ENCODE measurements at regions not wholly inside any gene's neighbourhood (a gene's known extent, or its start where the extent isn't known, plus 50 kb on each side); places are given as distances from the start of the nearest gene placed in this dataset.

GRCh38 chr3:182617500-182617899, 175.8 kb upstream of the ATP11B start:
- DNase-seq (ENCODE audit: low read depth in 1 of 2, low spot score in 1 of 2) = no peak

DNA sequence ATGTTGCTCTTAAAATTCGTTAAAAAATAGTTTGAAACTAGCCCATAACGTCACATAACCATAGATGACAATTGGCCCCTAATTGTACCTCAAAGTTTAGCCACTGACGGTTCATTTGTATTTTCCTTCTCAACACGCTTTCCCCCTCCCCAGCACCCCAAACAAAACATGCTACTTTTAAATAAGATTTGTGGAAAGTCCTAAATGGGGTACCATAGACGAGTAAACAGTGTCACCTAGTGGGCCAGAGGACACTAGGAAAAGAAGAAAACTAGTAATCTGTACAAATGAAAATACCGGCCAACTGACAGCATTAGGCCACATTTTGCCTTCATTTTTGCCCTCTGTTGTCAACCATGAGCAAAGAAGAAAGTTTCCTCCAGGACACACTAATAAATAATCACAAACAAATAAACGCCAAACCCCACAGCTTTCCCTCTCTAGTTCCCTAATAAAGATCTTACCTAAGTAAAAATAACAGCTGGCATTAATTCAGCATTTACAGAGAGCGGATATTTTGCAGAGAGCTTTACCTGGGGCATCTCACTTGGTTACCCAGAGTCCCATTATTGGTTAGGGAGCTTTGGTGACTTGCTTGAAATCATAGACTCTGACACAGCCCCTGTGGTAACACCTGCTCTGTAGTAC, 175.1 kb upstream of the ATP11B start:
- DNase-seq (ENCODE audit: low read depth in 1 of 2, low spot score in 1 of 2) = no peak

- no peak for DNase-seq (ENCODE audit: low read depth in 1 of 2, low spot score in 1 of 2)
Measured at GRCh38 chr3:182618981-182619591, 174.2 kb upstream of the ATP11B start.

DNA sequence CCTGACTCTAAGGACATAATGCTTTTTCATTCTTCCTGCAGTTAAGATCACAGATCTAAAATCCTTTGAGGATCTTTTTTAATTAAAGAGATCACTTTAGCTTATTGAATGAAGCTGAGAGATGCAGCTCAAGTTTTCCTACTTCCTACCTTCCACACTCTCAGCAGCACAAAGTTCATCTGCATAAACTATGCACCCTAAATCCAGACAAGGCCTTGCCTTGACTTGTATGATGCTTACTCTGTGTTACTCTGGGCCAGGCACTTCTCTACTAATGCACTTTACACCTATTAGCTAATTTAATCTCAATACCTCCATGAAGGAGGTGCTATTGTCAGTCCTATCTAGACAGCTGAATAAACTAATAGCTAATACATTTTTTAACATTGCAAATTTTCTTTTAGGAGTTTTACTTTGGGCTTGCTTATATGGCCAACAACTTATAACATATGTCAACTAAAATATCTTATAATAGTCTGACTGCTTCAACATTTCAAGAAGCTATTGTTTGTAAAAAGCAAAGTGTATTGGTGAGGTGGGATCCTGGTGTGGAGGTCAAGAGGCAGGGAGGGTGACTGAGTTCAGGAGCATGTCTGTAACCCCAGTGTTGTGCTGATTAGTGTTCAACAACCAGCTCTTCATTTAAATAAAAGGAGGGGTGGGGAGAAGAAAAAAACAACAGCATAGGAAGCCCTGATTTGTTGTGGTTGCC, 172.4 kb upstream of the ATP11B start:
- no peak for DNase-seq (ENCODE audit: low read depth in 1 of 2, low spot score in 1 of 2)

GRCh38 chr3:182621435-182622240, 171.7 kb upstream of the ATP11B start:
- no peak for DNase-seq (ENCODE audit: low read depth in 1 of 2, low spot score in 1 of 2)

- DNase-seq (ENCODE audit: low read depth in 1 of 2, low spot score in 1 of 2) = no peak
Measured at GRCh38 chr3:182622241-182622545, 171.1 kb upstream of the ATP11B start.

- no peak for DNase-seq (ENCODE audit: low read depth in 1 of 2, low spot score in 1 of 2)
Measured at GRCh38 chr3:182626484-182627467, 166.5 kb upstream of the ATP11B start.

DNA sequence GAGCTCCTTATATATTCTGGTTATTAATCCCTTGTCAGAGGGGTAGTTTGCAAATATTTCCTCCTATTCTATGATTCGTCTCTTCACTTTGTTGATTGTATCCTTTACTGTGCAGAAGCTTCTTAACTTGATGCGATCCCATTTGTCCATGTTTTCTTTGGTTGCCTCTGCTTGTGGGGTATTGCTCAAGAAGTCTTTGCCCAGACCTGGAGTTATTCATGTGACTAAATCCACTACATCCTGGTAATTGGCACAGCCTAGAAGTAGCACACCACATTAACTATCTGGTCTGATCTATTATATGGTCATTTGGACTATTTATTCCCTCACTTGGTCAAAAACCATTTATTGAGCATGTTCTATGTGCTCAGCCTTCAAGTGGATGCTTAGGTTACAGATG, 164.8 kb upstream of the ATP11B start:
- DNase-seq (ENCODE audit: low read depth in 1 of 2, low spot score in 1 of 2) = no peak

DNA sequence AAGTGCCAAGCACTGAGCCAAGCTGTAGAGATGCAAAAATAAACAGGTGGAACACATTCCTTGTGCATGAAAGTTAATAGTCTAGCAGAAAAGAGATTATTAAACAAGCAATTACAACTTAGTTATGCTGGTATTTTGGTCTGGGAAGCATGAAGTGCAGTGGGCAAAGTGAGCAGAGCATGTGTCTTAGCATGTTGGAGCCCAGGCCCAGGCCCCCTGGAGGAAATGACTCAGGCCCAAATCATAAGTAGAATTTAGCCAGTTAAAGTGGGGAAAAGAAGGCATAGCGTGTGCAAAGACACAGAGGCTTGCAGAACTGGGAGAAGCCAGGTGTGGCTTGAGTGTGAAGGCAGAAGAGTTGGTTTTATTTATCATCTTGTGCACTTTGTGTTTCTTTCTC, 163.8 kb upstream of the ATP11B start:
- DNase-seq (ENCODE audit: low read depth in 1 of 2, low spot score in 1 of 2) = no peak

DNA sequence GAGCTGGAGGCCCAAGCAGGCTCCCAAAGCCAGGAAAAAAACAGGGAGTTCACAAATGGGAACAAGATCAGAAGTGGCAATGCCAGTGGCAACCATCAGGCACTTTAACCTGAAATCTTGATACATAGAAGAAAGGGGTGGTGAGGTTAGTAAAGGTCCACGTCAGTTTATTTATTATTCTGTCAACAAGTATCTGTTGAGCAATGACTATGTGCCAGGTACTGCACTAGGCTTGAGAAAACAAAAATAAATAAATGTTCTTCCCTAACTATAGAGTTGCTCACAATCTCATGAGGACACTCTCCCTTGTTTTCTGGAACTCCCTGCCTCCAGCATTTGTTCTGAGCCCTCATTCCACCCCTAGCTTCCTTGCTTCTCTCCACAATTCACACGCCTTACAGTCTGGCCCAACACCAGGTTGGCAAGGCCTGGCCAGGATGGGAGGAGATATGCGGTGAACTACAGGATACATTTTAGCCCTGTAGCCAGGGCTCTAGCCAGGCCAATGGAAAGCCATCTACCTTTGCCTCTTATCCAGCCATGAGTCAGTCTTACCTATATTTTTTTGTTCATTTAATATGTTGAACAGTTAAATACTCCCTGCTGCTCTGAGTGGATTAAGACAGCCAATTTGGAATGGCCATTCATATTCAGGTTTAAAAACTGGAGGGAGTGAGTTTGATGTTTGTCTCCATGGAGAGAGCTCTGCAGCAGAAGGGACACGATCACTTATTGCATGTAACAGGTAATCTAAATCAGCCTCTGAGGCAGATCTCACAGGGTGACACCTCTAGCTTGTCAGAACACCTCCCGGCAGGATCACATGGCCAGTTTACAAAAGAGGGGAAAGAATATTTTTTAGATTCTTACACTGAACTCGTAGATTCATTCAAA, 161.9 kb upstream of the ATP11B start:
- no peak for DNase-seq (ENCODE audit: low read depth in 1 of 2, low spot score in 1 of 2)

DNA sequence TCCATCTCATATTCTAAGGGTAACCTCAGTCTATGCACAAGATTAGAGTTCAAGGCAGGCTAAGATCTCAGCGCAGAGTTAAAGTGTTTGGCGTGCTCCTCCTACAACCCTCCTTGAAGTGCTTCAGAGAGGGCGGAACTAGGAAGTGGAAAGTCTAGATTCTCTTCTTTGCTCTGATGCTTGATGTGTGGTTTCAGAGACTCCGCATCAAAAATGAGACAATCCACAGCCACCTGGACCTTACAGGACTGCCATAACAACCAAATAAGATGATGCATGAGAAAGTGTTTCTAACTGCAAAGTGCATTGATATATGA, 161.3 kb upstream of the ATP11B start:
- no peak for DNase-seq (ENCODE audit: low read depth in 1 of 2, low spot score in 1 of 2)

- DNase-seq (ENCODE audit: low read depth in 1 of 2, low spot score in 1 of 2) = no peak
Measured at GRCh38 chr3:182633186-182633585, 160.1 kb upstream of the ATP11B start.

GRCh38 chr3:182636646-182637045, 156.7 kb upstream of the ATP11B start:
- DNase-seq (ENCODE audit: low read depth in 1 of 2, low spot score in 1 of 2) = no peak

- no peak for DNase-seq (ENCODE audit: low read depth in 1 of 2, low spot score in 1 of 2)
Measured at GRCh38 chr3:182637350-182638110, 155.8 kb upstream of the ATP11B start.

GRCh38 chr3:182644013-182644412, 149.3 kb upstream of the ATP11B start:
- no peak for DNase-seq (ENCODE audit: low read depth in 1 of 2, low spot score in 1 of 2)

GRCh38 chr3:182644790-182645433, 148.4 kb upstream of the ATP11B start:
- no peak for DNase-seq (ENCODE audit: low read depth in 1 of 2, low spot score in 1 of 2)

- no peak for DNase-seq (ENCODE audit: low read depth in 1 of 2, low spot score in 1 of 2)
Measured at GRCh38 chr3:182650568-182651128, 142.7 kb upstream of the ATP11B start.

DNA sequence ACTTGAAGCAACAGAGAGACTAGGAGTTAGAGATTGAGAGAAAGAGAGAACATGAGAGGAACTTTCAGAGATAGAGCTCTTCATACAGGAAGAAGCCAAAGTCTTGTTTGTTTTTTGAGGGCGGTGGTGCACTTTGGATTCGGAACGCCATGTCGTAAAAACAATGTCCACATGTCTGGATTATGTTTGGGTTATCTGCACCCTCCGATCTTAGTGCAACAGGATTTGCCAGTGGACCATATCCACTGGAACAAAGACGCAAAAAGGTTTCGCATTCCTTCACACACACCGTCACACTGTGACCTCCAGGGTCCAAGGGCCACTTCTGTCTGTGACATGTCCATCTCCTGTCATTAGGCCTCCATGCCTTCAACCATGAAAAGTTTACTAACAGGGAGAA, 141.8 kb upstream of the ATP11B start:
- no peak for DNase-seq (ENCODE audit: low read depth in 1 of 2, low spot score in 1 of 2)

Data from activated T-helper 1 cell treated with anti-CD3 and anti-CD28 coated beads, Interleukin-2, amount 50 U/mL, for 16 hours (primary cell).